DND-41 (cell line): ENCODE measurements at regions not wholly inside any gene's neighbourhood (a gene's known extent, or its start where the extent isn't known, plus 50 kb on each side); places are given as distances from the start of the nearest gene placed in this dataset.

ENCODE experiments used
- CTCF ChIP-seq: IDR thresholded peaks from 2 replicates; pipeline ENCODE4 v1.5.1; 2012; ENCODE audit warnings: borderline replicate concordance, low read length, moderate library complexity, mild to moderate bottlenecking; ENCODE audit not compliant: poor library complexity, severe bottlenecking; ENCODE audit errors: extremely low read depth
- EZH2 ChIP-seq: IDR thresholded peaks from 3 replicates; pipeline ENCODE4 v1.6.1; 2012; ENCODE audit warnings: borderline replicate concordance, low read depth, mild to moderate bottlenecking, moderate library complexity, low read length, inconsistent platforms; ENCODE audit not compliant: severe bottlenecking

DNA sequence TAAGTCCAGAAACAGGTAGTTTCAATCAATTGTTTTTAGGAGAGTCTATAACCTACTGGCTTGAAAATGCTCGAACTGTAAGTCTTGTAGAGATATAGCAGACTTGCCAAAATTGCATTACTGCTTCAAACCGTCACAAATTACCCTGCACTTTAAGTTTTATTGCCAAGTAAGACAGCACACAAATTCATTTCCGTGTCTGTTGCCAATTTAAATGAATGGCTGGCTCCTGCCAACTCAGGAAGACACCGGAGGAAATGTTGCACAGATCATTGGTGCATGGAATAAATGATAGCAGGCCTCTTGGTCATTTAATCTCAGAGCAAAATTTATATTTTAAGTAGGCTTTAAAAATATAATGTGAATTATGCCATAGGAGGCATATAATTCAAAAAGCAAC lies 438.1 kb downstream of the HACE1 start:
- TF ChIP-seq CTCF: no peak
- no peak for TF ChIP-seq EZH2
